H9 (cell line): ENCODE measurements at regions not wholly inside any gene's neighbourhood (a gene's known extent, or its start where the extent isn't known, plus 50 kb on each side); places are given as distances from the start of the nearest gene placed in this dataset.

Experiments used
- DNase-seq: peaks from one replicate; pipeline ENCODE4 v3.0.0-alpha.2; 2017
- H2AFZ ChIP-seq: one replicate; pipeline ENCODE4 v1.6.1; 2013; ENCODE audit warnings: mild to moderate bottlenecking, low read length, control low read depth, moderate library complexity
- H2AK5ac ChIP-seq: 2 replicates; pipeline ENCODE4 v1.6.1; 2013; ENCODE audit warnings: low read length, control low read depth, mixed read lengths; ENCODE audit not compliant: insufficient read length
- H2BK120ac ChIP-seq: one replicate; pipeline ENCODE4 v1.6.1; 2013; ENCODE audit warnings: low read depth, mild to moderate bottlenecking, low read length, control low read depth, inconsistent platforms; ENCODE audit not compliant: poor library complexity, severe bottlenecking
- H2BK12ac ChIP-seq: 2 replicates; pipeline ENCODE4 v1.6.1; 2013; ENCODE audit warnings: low read length, control low read depth, mixed read lengths, low read depth; ENCODE audit not compliant: insufficient read length
- H2BK15ac ChIP-seq: 2 replicates; pipeline ENCODE4 v1.6.1; 2013; ENCODE audit warnings: low read depth, low read length, control low read depth
- H2BK20ac ChIP-seq: one replicate; pipeline ENCODE4 v1.6.1; 2013; ENCODE audit warnings: low read depth, mild to moderate bottlenecking, low read length, control low read depth, inconsistent platforms; ENCODE audit not compliant: poor library complexity, severe bottlenecking
- H2BK5ac ChIP-seq: 2 replicates; pipeline ENCODE4 v1.6.1; 2013; ENCODE audit warnings: low read length, control low read depth, mixed read lengths; ENCODE audit not compliant: insufficient read length
- H3K14ac ChIP-seq: 2 replicates; pipeline ENCODE4 v1.6.1; 2013; ENCODE audit warnings: low read length, control low read depth; ENCODE audit not compliant: insufficient read depth
- H3K18ac ChIP-seq: 2 replicates; pipeline ENCODE4 v1.6.1; 2013; ENCODE audit warnings: low read depth, mild to moderate bottlenecking, mixed read lengths, low read length, control low read depth; ENCODE audit not compliant: insufficient read length
- H3K23ac ChIP-seq: 2 replicates; pipeline ENCODE4 v1.6.1; 2013; ENCODE audit warnings: low read length, control low read depth, mixed read lengths, low read depth; ENCODE audit not compliant: insufficient read length
- H3K23me2 ChIP-seq: 2 replicates; pipeline ENCODE4 v1.6.1; 2013; ENCODE audit warnings: low read depth, mild to moderate bottlenecking, mixed read lengths, low read length, control low read depth; ENCODE audit not compliant: insufficient read length, poor library complexity, severe bottlenecking
- H3K27ac ChIP-seq: 2 replicates; pipeline ENCODE4 v1.5.1; 2013; ENCODE audit warnings: low read length, control low read depth, mixed read lengths, low read depth; ENCODE audit not compliant: insufficient read length
- H3K27me3 ChIP-seq: 2 replicates; pipeline ENCODE4 v1.6.1; 2013; ENCODE audit warnings: low read length, control low read depth, inconsistent platforms; ENCODE audit not compliant: insufficient read depth
- H3K4ac ChIP-seq: 2 replicates; pipeline ENCODE4 v1.6.1; 2013; ENCODE audit warnings: low read depth, mild to moderate bottlenecking, control low read depth, inconsistent platforms, low read length, moderate library complexity
- H3K4me1 ChIP-seq: 2 replicates; pipeline ENCODE4 v1.6.1; 2013; ENCODE audit warnings: low read length, control low read depth, inconsistent platforms; ENCODE audit not compliant: insufficient read depth
- H3K4me2 ChIP-seq: 2 replicates; pipeline ENCODE4 v1.6.1; 2013; ENCODE audit warnings: low read length, control low read depth, mixed read lengths; ENCODE audit not compliant: insufficient read length, insufficient read depth
- H3K56ac ChIP-seq: 2 replicates; pipeline ENCODE4 v1.6.1; 2013; ENCODE audit warnings: low read depth, mild to moderate bottlenecking, mixed read lengths, low read length, control low read depth; ENCODE audit not compliant: insufficient read length
- H3K79me1 ChIP-seq: 2 replicates; pipeline ENCODE4 v1.6.1; 2013; ENCODE audit warnings: low read depth, mild to moderate bottlenecking, moderate library complexity, low read length, control low read depth, inconsistent platforms; ENCODE audit not compliant: insufficient read depth, poor library complexity, severe bottlenecking
- H3K79me2 ChIP-seq: 2 replicates; pipeline ENCODE4 v1.6.1; 2013; ENCODE audit warnings: low read length, control low read depth, inconsistent platforms; ENCODE audit not compliant: insufficient read depth
- H3K9ac ChIP-seq: 2 replicates; pipeline ENCODE4 v1.6.1; 2013; ENCODE audit warnings: low read length, control low read depth, mixed read lengths; ENCODE audit not compliant: insufficient read length; ENCODE audit errors: extremely low read depth
- H3K9me3 ChIP-seq: one replicate; pipeline ENCODE4 v1.6.1; 2013; ENCODE audit warnings: low read depth, low read length, inconsistent platforms; ENCODE audit not compliant: control insufficient read depth
- H3T11ph ChIP-seq: one replicate; pipeline ENCODE4 v1.6.1; 2013; ENCODE audit warnings: mild to moderate bottlenecking, low read length, control low read depth, inconsistent platforms
- H4K20me1 ChIP-seq: one replicate; pipeline ENCODE4 v1.6.1; 2013; ENCODE audit not compliant: control insufficient read depth, insufficient read length, insufficient read depth
- H4K5ac ChIP-seq: 2 replicates; pipeline ENCODE4 v1.6.1; 2013; ENCODE audit warnings: low read depth, mild to moderate bottlenecking, mixed read lengths, low read length, control low read depth; ENCODE audit not compliant: insufficient read length
- H4K8ac ChIP-seq: replicated peaks from 2 replicates; pipeline ENCODE4 v1.6.1; 2013; ENCODE audit warnings: low read length, control low read depth, mixed read lengths, low read depth; ENCODE audit not compliant: insufficient read length
- H4K91ac ChIP-seq: 2 replicates; pipeline ENCODE4 v1.6.1; 2013; ENCODE audit warnings: low read depth, mild to moderate bottlenecking, moderate library complexity, mixed read lengths, low read length, control low read depth; ENCODE audit not compliant: insufficient read length
- H3K27ac Mint-ChIP-seq, 3 experiments: 2 replicates in 2 of 3; 3 replicates in 1 of 3; pipeline ENCODE4 v1.8.0; 2020 to 2021; ENCODE audit warnings: mixed read lengths in 3 of 3, mild to moderate bottlenecking in 1 of 3, moderate library complexity in 1 of 3
- H3K27me3 Mint-ChIP-seq: 2 replicates; pipeline ENCODE4 v1.8.0; 2021; ENCODE audit warnings: low read depth, mild to moderate bottlenecking, moderate library complexity, mixed read lengths
- H3K36me3 Mint-ChIP-seq, 3 experiments: 2 replicates in 2 of 3; 3 replicates in 1 of 3; pipeline ENCODE4 v1.8.0; 2020 to 2021; ENCODE audit warnings: low read depth in 3 of 3, mixed read lengths in 3 of 3; ENCODE audit not compliant: insufficient read depth in 1 of 3
- H3K4me1 Mint-ChIP-seq, 2 experiments: 2 replicates each; pipeline ENCODE4 v1.8.0; 2020; ENCODE audit warnings: mixed read lengths in 2 of 2
- H3K4me3 Mint-ChIP-seq, 2 experiments: 2 replicates in 1 of 2; 3 replicates in 1 of 2; pipeline ENCODE4 v1.8.0; 2020 to 2021; ENCODE audit warnings: mild to moderate bottlenecking in 2 of 2, mixed read lengths in 2 of 2, moderate library complexity in 1 of 2
- H3K9me3 Mint-ChIP-seq, 2 experiments: 2 replicates in 1 of 2; 3 replicates in 1 of 2; pipeline ENCODE4 v1.8.0; 2020; ENCODE audit warnings: mild to moderate bottlenecking in 2 of 2, mixed read lengths in 2 of 2, moderate library complexity in 1 of 2
- WGBS: extraction: QIAGEN DNeasy Blood & Tissue Kit; methylation state at CpG from one replicate; pipeline ENCODE4 v1.1.7; 2013; ENCODE audit warnings: missing lambda C conversion rate, low lambda C conversion rate, mixed read lengths; ENCODE audit not compliant: insufficient read length; ENCODE audit errors: extremely low coverage; 5-methylcytosine and 5-hydroxymethylcytosine counted together
- TF ChIP-seq, protein P1 (sequence below): fragments of 200-600 bp; sonication (generic); conservative IDR thresholded peaks from 3 replicates; pipeline ENCODE4 v1.8.0; 2021; ENCODE audit warnings: antibody characterized with exemption, mild to moderate bottlenecking

DNA sequence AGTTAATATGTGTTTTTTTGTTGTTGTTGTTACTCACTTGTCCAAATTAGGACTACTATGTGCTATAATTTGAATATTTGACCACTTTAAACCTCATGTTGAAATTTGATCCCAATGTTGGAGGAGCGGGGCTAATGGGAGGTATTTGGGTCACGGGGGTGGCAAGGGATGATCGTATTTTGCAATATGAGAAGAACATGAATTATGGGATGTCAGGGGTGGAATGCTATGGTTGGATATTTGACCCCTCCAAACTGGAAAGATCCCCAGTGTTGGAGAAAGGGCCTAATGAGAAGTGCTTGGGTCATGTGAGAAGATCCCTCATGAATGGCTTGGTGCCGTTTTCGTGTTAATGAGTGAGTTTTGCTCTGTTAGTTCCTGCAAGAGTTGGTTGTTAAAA lies 119.8 kb downstream of the NUDT12 start:
- Histone ChIP-seq H4K5ac (no peak overlapping the region), H3K9ac (no peak overlapping the region), H2BK5ac (no peak overlapping the region), H2BK120ac (no peak overlapping the region), H4K8ac (no peak overlapping the region), H3K23ac (no peak overlapping the region), H3K56ac (no peak overlapping the region), H2BK12ac (no peak overlapping the region), H4K91ac (no peak overlapping the region), H4K20me1 (no peaks in the 10 kb centered on the region), H3K4ac (no peak overlapping the region), H2BK15ac (no peak overlapping the region), H3K4me1 (peaks cover 6% of the 10 kb centered on the region), H3K9me3 (no peaks in the 10 kb centered on the region), H3K18ac (no peak overlapping the region), H3K79me2 (no peaks in the 10 kb centered on the region), H3K14ac (no peak overlapping the region), H3K27me3 (no peaks in the 10 kb centered on the region), H3K4me2 (no peak overlapping the region), H2AFZ (no peak overlapping the region), H2AK5ac (no peak overlapping the region), H3K27ac (no peak overlapping the region), H3T11ph (no peak overlapping the region), H3K79me1 (no peaks in the 10 kb centered on the region), H3K23me2 (no peaks in the 10 kb centered on the region), H2BK20ac (no peak overlapping the region)
- Mint-ChIP-seq H3K27ac (no peak overlapping the region), H3K36me3 (peaks cover 0 to 6% (median 0%) of the 10 kb centered on the region in 3 experiments; a peak in 3 of 7 replicates), H3K9me3 (peaks cover 0 to 5% of the 10 kb centered on the region in 2 experiments; a peak in 1 of 5 replicates), H3K27me3 (no peaks in the 10 kb centered on the region), H3K4me1 (peaks cover 25 to 28% of the 10 kb centered on the region in 2 experiments), H3K4me3 (no peak overlapping the region)
- no CpG with 5 or more reads among the region's 5 CpGs for WGBS
- DNase-seq, result no peak
- TF ChIP-seq, protein P1, sequence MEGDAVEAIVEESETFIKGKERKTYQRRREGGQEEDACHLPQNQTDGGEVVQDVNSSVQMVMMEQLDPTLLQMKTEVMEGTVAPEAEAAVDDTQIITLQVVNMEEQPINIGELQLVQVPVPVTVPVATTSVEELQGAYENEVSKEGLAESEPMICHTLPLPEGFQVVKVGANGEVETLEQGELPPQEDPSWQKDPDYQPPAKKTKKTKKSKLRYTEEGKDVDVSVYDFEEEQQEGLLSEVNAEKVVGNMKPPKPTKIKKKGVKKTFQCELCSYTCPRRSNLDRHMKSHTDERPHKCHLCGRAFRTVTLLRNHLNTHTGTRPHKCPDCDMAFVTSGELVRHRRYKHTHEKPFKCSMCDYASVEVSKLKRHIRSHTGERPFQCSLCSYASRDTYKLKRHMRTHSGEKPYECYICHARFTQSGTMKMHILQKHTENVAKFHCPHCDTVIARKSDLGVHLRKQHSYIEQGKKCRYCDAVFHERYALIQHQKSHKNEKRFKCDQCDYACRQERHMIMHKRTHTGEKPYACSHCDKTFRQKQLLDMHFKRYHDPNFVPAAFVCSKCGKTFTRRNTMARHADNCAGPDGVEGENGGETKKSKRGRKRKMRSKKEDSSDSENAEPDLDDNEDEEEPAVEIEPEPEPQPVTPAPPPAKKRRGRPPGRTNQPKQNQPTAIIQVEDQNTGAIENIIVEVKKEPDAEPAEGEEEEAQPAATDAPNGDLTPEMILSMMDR, result no peak
